ENCODE measurements at regions not wholly inside any gene's neighbourhood (a gene's known extent, or its start where the extent isn't known, plus 50 kb on each side); places are given as distances from the start of the nearest gene placed in this dataset.
"Not testable (repeated sequence)": the region's sequence is repeated elsewhere in the genome, so short reads cannot be mapped to it uniquely, and the experiment has no call there.

GRCh38 chr1:199930067-199930466 is 97.4 kb upstream of the NR5A2 start:
- not testable (repeated sequence) for H3K27ac ChIP-seq (ENCODE audit: low read length); H3K36me3 ChIP-seq (ENCODE audit: insufficient read depth, low read length)

GRCh38 chr1:199931666-199932377 is 95.7 kb upstream of the NR5A2 start:
- no peaks in the 10 kb centered on the region for H3K27me3 ChIP-seq (ENCODE audit: insufficient read depth, low read depth, low read length)
- H4K20me1 ChIP-seq (ENCODE audit: insufficient read depth) = no peaks in the 10 kb centered on the region
- no peaks in the 10 kb centered on the region for H3K9me2 ChIP-seq (ENCODE audit: insufficient read depth, low read length)
- TF ChIP-seq TAF1 (IDR thresholded peaks at IDR 0.05; ENCODE audit: low read depth) (no peak), MXI1 (conservative IDR thresholded peaks at IDR 0.05; ENCODE audit: poor library complexity, severe bottlenecking) (no peak), RAD21 (conservative IDR thresholded peaks at IDR 0.05) (no peak), CTCF (IDR thresholded peaks at IDR 0.05; ENCODE audit: poor library complexity, severe bottlenecking) (no peak), EP300 (conservative IDR thresholded peaks at IDR 0.05; ENCODE audit: poor library complexity, severe bottlenecking) (no peak), EZH2 (IDR thresholded peaks at IDR 0.05; ENCODE audit: borderline replicate concordance, insufficient read depth, low read length, poor library complexity, severe bottlenecking) (no peak)
- H3K4me2 ChIP-seq (ENCODE audit: low read length) = no peak overlapping the region
- H2AFZ ChIP-seq (ENCODE audit: low read depth, low read length) = no peak overlapping the region
- no peak overlapping the region for H3K9ac ChIP-seq (ENCODE audit: low read length)
- no peaks in the 10 kb centered on the region for H3K36me3 ChIP-seq (ENCODE audit: insufficient read depth, low read length)
- H3K27ac ChIP-seq (ENCODE audit: low read length) = no peak overlapping the region
- no peaks in the 10 kb centered on the region for H3F3A ChIP-seq (ENCODE audit: insufficient read depth, low read length, poor library complexity, severe bottlenecking)
- H3K9me3 ChIP-seq (ENCODE audit: low read length) = no peaks in the 10 kb centered on the region
- no peaks in the 10 kb centered on the region for H3K79me2 ChIP-seq (replicated peaks; ENCODE audit: insufficient read depth, low read length)
- no peak overlapping the region for H3K4me3 ChIP-seq (ENCODE audit: low read length)

More at GRCh38 chr1:199930067-199930466, 97.4 kb upstream of the NR5A2 start:
- H4K20me1 ChIP-seq (ENCODE audit: insufficient read depth); H3K4me2 ChIP-seq (ENCODE audit: low read length); H3K27me3 ChIP-seq (ENCODE audit: insufficient read depth, low read depth, low read length); H3K9me2 ChIP-seq (ENCODE audit: insufficient read depth, low read length); H3K9ac ChIP-seq (ENCODE audit: low read length); H3K9me3 ChIP-seq (ENCODE audit: low read length); H3K4me3 ChIP-seq (ENCODE audit: low read length); H2AFZ ChIP-seq (ENCODE audit: low read depth, low read length); H3K79me2 ChIP-seq (replicated peaks; ENCODE audit: insufficient read depth, low read length); H3F3A ChIP-seq (ENCODE audit: insufficient read depth, low read length, poor library complexity, severe bottlenecking): not testable (repeated sequence)

- TF ChIP-seq SMC3 (conservative IDR thresholded peaks at IDR 0.05; ENCODE audit: poor library complexity) = no peak
- TF ChIP-seq TAF1 (IDR thresholded peaks at IDR 0.05; ENCODE audit: low read depth) = no peak
- no peak for TF ChIP-seq MXI1 (conservative IDR thresholded peaks at IDR 0.05; ENCODE audit: poor library complexity, severe bottlenecking)
- no peak for TF ChIP-seq POLR2AphosphoS5 (IDR thresholded peaks at IDR 0.05)
- TF ChIP-seq RAD21 (conservative IDR thresholded peaks at IDR 0.05) = no peak
- TF ChIP-seq EP300 (conservative IDR thresholded peaks at IDR 0.05; ENCODE audit: poor library complexity, severe bottlenecking) = no peak
- TF ChIP-seq REST (IDR thresholded peaks at IDR 0.05; ENCODE audit: borderline replicate concordance) = no peak
- TF ChIP-seq CTCF (IDR thresholded peaks at IDR 0.05; ENCODE audit: poor library complexity, severe bottlenecking) = no peak
- TF ChIP-seq EZH2 (IDR thresholded peaks at IDR 0.05; ENCODE audit: borderline replicate concordance, insufficient read depth, low read length, poor library complexity, severe bottlenecking) = no peak
- H3K4me2 ChIP-seq (ENCODE audit: low read length) = no peak overlapping the region
- no peak overlapping the region for H3K9ac ChIP-seq (ENCODE audit: low read length)
- H2AFZ ChIP-seq (ENCODE audit: low read depth, low read length) = no peak overlapping the region
- H3K79me2 ChIP-seq (replicated peaks; ENCODE audit: insufficient read depth, low read length) = no peaks in the 10 kb centered on the region
- H3K4me3 ChIP-seq (ENCODE audit: low read length) = no peak overlapping the region
- H3K36me3 ChIP-seq (ENCODE audit: insufficient read depth, low read length) = no peaks in the 10 kb centered on the region
- no peaks in the 10 kb centered on the region for H3F3A ChIP-seq (ENCODE audit: insufficient read depth, low read length, poor library complexity, severe bottlenecking)
- no peaks in the 10 kb centered on the region for H3K9me2 ChIP-seq (ENCODE audit: insufficient read depth, low read length)
- no peaks in the 10 kb centered on the region for H4K20me1 ChIP-seq (ENCODE audit: insufficient read depth)
- H3K9me3 ChIP-seq (ENCODE audit: low read length) = no peaks in the 10 kb centered on the region
- H3K27me3 ChIP-seq (ENCODE audit: insufficient read depth, low read depth, low read length) = no peaks in the 10 kb centered on the region
- H3K27ac ChIP-seq (ENCODE audit: low read length) = no peak overlapping the region
These were observed 95.0 kb upstream of the NR5A2 start for GRCh38 chr1:199932462-199932861.

Measured in neural cell (in vitro differentiated cells).